Fibroblast of upper back skin (primary cell): ENCODE measurements at regions not wholly inside any gene's neighbourhood (a gene's known extent, or its start where the extent isn't known, plus 50 kb on each side); places are given as distances from the start of the nearest gene placed in this dataset.
"Not testable (repeated sequence)": the region's sequence is repeated elsewhere in the genome, so short reads cannot be mapped to it uniquely, and the experiment has no call there.

ENCODE experiments used
- DNase-seq: peaks from one replicate; pipeline ENCODE4 v3.0.0-alpha.2; 2013

DNA sequence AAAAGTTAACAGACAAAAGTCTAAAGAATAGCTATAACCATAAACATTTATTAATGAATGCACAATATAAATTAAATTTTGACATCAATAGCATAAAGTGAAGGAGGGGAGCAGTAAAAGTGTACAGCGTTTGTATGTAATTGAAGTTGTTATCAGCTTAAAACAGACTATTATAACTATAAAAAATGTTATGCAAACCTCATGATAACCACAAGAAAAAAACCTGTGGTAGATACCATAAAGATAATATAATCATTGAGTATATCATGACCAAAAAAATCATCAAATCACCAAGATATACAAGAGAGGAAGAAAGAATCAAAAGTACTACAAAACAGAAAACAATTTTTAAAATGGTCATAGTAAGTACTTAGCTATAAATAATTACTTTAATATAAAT, 122.1 kb upstream of the ID2 start:
- DNase-seq: no peak

DNA sequence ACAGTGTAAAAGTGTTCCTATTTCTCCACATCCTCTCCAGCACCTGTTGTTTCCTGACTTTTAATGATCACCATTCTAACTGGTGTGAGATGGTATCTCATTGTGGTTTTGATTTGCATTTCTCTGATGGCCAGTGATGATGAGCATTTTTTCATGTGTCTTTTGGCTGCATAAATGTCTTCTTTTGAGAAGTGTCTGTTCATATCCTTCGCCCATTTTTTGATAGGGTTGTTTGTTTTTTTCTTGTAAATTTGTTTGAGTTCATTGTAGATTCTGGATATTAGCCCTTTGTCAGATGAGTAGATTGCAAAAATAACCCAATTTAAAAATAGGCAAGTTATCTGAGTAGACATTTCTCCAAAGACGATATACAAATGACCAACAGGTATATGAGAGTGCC, 120.2 kb upstream of the ID2 start:
- not testable (repeated sequence) for DNase-seq

GRCh38 chr2:8563814-8564474, 117.9 kb upstream of the ID2 start:
- DNase-seq: no peak

- no peak for DNase-seq
Observed at GRCh38 chr2:8564475-8564874, 117.4 kb upstream of the ID2 start.

- no peak for DNase-seq
Observed at GRCh38 chr2:8565399-8566154, 116.3 kb upstream of the ID2 start.

GRCh38 chr2:8566155-8566670, 115.6 kb upstream of the ID2 start:
- no peak for DNase-seq

DNA sequence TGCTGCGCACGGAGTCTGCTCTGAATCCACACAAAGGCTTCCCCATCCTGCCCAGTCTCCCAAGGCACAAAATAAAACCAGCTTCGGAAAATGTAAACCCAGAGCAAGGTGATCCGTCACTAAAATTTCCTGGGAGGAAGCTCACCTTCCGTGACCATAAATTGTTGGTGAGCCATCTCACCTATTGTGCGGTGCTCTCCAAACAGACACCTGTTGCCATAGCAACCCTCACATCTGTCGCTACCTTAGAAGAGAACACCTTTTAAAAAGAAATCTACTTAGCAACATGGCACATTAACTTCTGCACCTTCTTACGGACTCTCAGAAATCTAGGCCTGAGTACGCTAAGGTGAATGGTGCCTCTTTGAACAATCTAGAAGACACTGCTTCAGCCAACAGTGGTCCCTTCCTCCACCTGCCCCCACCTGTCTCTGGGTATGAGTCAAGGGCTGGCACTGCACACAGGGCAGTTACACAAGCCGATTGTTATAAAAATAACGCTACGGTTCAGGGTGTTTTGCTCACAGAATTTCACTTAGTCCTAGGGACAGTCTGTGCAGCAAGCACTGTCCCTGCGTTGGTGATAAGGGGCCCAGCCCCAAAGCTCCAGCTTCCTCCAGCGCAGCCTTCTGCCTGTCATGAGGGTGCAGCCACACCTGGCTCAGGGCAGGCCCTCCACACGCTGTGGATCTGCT, 114.9 kb upstream of the ID2 start:
- DNase-seq: no peak

DNA sequence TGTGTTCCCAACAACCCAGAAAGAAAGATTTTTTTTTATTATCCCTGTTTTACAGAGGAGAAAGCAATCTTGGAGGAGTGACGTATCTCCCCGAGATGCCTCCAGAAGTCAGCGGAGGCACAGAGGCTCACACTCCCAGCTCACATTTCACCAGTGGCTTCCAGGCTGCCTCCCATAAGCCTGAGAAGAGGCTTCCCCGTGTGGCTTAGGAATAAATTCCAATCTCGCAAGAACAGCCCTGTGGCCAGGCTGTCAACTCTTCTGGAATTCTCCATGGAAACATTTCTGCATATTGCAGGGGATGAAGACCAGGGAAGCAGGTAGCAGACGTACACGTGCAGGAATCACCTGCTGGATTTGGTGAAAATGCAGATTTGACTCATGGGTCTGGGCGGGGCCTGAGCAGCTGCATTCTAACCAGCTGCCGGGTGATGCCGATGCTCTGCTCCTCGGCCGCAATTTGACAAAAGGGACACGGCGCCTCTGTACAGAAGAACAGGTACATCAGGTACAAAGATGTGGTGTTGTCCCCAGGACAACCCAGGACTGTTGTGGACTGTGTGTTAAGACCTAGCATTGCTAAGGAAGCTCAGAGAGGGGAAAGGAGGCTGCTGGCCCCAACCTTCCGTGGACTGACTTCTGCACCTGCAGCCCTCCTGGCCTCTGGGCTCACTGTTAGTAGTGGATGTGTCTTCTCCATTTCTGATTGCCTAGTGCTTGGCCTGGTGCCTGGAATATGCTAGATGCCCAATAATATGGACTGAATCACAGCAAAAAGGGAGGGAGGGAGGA, 114.2 kb upstream of the ID2 start:
- DNase-seq: peak; percentile 67

DNA sequence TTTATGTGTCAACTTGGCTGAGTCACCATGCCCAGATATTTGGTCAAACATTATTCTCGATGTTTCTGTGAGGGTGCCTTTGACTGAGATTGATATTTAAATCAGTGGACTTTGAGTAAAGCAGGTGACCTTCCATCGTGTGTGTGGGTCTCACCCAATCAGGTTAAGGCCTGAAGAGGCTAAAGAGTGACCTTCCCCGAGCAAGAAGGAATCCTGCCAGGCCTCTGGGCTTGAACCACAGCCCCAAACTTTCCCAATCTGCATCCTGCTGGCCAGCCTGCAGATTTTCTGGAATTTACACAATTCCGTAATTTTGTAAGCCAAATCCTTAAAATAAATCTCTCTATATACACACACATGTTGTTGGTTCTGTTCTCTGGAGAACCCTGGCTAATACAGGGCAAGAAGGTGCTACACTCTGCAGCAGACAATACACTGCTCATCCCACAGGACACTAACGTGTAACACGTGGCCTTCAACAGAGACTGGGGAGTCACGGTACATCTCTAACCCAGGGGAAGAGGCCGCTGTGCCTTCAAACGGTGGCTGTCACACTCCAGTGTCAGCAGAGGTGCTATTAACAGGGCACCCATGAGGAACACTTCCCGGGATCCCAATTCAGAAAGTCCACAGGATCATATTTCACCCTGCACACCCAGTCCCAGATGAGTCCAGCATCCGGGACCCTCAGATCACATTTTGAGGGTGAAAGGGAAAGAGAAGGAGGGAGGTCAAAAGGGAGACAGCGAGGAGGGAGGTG, 113.1 kb upstream of the ID2 start:
- DNase-seq: no peak

DNA sequence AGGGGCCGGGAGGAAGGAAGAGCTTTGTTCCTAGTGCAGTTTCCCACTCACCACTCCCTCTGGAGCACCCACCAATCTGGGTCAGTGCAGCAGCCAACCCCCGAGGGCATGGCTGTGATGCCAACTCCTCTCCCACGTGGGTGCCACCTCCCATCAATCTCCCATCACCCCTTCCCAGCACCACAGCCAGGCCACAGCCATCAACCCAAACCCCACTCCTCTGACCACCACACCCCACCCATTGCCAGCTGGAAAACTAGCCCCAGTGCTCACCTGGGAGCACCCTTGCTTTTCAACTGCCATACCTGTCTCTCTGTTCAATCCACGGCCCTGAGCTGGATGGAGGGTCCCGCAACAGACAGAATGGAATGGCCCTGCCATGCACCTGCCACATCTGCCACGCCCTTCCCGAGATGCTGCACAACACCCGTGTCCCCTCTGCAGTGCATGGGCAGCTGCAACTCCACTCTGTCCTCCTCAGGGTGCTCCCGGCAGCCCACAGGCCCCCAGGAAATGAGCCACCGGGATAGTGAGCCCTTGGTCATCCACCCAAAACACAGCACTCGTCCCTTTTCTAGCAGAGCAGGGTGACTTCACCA, 112.4 kb upstream of the ID2 start:
- DNase-seq: no peak

DNA sequence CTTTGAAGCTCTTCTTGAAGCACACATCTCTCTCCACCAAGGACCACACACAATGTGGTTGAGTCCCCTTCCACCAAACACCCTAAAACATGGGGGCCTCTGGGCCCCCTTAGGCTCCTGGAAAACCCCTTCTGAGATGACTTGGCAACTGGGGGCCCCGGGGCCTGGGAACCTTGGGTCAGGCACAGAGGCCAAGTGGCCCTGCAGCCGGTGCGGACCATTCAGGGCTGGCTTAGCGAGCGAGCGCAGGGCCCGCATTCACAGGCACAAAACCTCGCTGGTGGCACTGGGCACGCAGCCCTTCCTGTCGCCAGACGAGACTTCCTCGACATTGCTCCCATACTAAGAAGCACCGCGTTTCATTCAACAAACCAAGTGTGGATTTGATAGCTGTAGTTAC, 111.2 kb upstream of the ID2 start:
- no peak for DNase-seq

DNA sequence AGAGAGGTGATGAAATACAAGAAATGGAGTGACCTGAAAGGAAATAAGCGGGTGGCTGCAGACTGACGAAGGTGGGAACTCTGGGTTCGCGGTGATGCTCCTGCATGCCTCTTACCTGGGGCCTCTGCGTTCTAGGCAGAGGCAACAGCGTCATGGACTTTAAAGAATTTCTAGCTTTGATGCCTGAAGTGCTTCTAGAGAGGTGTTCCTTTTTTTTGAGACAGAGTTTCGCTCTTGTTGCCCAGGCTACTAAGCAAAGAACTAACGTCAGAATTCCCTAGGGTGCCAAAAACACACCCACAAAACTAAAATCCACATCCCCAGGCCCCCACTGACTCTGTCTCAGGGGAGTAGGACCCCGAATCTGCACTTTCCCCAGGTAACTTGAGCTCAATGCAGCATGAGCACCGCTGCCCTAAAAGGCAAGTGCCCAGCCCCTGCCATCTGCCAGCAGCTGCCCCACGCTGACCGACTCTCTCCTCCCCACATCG, 110.5 kb upstream of the ID2 start:
- DNase-seq: no peak

DNA sequence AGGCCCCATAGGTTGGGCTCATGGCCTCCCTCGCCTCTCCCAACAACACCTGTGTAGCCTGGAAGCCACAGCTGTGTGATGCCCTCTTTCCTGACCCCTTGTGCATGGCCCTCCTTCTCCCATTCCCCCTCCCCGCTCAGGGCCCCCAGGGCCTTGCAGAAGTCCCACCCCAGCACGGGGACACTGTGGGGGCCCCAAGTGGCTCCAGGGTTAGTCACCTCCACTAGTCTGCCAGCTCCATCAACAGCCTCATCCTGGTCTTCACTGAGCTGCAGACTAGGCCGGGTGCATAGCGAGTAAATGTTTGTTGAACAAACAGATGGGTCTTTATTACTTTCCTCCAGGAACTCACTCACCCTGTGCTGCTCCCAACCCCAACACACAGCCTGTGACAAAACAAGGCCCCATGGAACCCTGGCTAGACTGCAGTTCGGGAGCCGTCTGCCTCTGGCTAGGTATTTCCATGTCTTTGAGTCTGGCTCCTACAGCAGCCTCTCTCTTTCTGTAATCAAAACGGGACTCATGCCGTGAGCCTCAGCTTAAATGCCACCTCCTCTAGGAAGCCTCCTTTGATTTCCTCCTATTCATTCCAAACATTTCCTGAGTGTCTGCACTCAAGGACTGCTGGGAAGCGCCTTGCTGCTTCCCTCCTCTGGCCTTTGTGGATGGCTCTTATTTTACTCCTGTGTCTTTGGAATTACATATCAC, 109.9 kb upstream of the ID2 start:
- no peak for DNase-seq

DNA sequence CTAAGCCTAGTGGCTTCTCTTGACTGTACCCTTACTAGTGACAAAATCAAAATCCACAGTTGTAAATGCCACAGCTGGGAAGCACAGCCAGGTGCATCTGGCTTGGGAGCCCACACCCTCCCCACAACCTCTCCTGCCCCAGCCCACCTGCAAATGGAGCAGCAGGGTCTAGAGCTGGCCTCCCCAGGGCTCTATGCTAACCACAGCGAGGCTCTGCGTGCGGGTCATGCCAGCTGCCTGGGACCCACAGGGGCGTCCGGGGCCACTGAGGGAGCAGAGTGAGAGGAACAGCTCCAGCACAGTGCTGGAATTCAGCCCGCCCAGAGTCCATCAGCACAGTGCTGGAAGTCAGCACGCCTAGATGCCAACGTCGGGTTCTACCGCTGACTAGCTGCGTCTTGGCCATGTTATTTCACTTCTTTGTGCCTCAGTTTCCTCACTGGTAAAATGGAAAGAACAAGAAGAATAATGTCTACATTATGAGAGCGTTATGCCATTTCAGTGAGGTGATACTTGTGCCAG, 109.1 kb upstream of the ID2 start:
- DNase-seq: no peak

DNA sequence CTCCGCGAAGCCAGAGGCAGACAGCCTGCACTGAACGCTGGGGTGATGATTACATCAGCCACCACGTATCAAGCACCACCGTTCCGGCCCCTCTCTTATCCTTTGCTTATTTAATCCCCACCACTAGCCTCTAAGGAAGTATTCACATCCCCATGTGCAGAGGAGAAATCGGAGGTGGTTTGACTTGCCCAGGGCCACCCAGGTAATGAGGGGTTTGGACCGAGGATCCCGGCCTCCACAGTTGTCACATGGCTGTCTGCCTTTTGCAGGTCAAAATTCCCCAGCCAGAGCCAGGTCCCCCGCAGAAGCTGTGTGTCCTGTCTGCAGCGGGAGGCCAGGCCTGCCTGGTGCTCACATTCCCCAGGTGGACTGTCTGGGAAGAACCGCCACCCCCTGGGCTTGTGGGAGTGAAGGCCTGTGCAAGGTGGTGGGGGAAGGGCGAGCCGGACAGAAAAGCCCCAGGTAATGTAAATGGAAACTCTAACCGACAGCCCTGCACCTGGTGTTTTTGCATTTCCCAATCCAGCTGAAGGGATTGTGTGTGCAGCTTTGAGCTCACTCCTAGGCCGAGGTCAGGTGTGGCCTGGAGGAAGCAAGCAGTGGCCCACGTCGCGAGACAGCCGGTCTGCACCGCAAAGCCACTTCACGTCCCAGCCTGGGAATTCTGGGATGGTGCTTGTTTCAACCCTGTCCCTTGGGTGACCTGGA, 108.5 kb upstream of the ID2 start:
- no peak for DNase-seq

GRCh38 chr2:8573942-8574195, 108.0 kb upstream of the ID2 start:
- DNase-seq: no peak

DNA sequence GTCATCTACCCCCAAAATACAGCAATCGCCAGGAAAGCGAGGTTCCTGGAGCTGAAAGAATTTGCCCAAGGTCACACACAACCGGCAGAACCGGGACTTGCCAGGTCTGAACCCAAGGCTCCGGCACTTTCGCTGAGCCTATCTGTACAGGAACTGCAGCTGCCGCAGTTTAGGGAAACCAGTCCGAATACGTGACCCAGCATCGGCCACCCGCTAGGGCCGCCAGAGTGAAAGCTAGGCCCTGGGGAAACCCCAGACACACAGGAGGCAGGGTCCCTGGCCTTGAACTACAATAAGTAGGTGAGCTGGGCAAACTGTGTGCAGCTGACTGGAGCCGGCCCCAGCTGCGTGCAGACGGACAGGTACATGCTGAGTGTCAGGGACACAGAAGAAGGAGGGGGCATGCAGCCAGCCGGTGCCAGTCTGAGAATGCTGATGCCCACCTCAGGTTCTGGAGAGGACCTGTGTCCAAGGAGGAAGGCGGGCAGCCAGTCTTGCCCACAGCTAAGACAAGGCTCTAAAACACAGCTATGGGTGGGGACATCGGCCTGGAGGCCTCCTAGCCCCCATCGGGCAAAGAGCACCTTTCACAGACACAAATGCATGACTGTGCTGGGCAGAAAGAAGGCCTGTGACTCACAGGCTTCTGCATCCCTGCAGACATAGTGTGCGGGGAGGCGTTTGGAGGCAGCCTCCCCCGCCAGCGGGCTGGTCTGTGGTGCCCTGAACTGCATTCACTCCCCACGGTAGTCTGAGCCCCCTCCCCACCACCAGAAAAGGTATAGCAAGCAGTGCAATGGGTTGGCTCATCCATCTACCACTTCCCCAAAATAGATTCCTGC, 107.4 kb upstream of the ID2 start:
- DNase-seq: no peak

DNA sequence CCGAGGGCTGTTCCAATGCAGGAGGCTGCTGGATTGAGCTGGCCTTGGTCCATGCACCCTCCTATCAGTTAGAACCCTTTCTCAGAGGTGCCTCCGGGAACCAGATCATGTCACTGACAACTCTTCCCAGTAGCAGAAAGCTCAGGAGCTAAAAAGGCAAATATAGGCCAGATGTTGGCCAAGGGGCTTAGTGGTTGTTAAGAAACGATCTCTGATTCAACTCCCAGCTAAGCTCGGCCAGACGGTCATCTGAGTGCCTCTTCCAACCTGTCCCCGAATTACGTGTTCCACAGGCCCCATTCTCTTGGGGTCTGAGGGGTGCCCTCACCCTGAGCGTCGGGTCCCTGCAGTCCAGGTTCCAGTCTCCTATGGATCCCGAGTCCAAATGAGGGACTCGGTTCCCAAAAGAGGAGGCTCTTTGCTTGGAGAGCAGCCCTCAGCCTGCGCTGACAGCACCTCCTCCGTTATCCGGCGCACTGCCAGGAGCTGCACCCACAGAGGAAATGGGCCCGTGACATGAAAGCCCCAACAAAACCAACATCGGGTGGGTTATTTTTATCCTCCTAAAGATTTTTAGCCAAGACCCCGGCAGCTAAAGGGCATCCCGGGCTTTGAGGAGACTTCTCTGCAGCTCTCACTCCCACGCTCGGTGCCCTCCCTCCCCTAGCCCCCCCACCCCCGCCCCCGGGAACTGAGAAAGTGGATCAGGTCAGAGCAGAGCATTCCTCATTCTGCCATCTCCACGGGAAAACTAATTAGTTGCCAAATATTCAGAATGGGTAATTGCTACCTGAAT, 106.6 kb upstream of the ID2 start:
- DNase-seq: no peak
